HEK293 (cell line): ENCODE measurements at regions not wholly inside any gene's neighbourhood (a gene's known extent, or its start where the extent isn't known, plus 50 kb on each side); places are given as distances from the start of the nearest gene placed in this dataset.

ENCODE experiments used
- HOXA7 ChIP-seq: sonication (generic); formaldehyde crosslinking; IDR thresholded peaks from 2 replicates; pipeline ENCODE4 v1.8.1; 2022; ENCODE audit warnings: missing genetic modification reagents, borderline replicate concordance
- ZBTB7A ChIP-seq: fragments of 450-650 bp; formaldehyde crosslinking; IDR thresholded peaks from 2 replicates; pipeline ENCODE4 v1.5.1; 2016; ENCODE audit warnings: low read depth, missing biosample characterization, missing genetic modification characterization
- ZNF114 ChIP-seq: fragments of 450-650 bp; formaldehyde crosslinking; IDR thresholded peaks from 2 replicates; pipeline ENCODE4 v1.5.0; 2017; ENCODE audit warnings: missing biosample characterization, missing genetic modification characterization
- ZNF239 ChIP-seq: fragments of 450-650 bp; formaldehyde crosslinking; IDR thresholded peaks from 2 replicates; pipeline ENCODE4 v1.5.1; 2016; ENCODE audit warnings: missing biosample characterization, missing genetic modification characterization
- ZNF274 ChIP-seq, 2 experiments: fragments of 200-500 bp in 1 of 2; fragments of 450-650 bp in 1 of 2; sonication (Bioruptor generic) in 1 of 2; formaldehyde crosslinking in 1 of 2; IDR thresholded peaks; 2 replicates each; pipeline versions ENCODE4 v1.5.1 to v1.6.1; 2014 to 2016; ENCODE audit warnings: borderline replicate concordance in 1 of 2, inconsistent platforms in 1 of 2, low read length in 1 of 2, missing biosample characterization in 1 of 2, missing genetic modification characterization in 1 of 2
- ZNF433 ChIP-seq: fragments of 450-650 bp; formaldehyde crosslinking; IDR thresholded peaks from 2 replicates; pipeline ENCODE4 v1.5.1; 2016; ENCODE audit warnings: missing biosample characterization, missing genetic modification characterization, low read depth
- ZNF529 ChIP-seq: fragments of 450-650 bp; formaldehyde crosslinking; IDR thresholded peaks from 2 replicates; pipeline ENCODE4 v1.5.1; 2017; ENCODE audit warnings: missing genetic modification characterization, missing biosample characterization; ENCODE audit not compliant: insufficient replicate concordance
- ZNF777 ChIP-seq: fragments of 450-650 bp; formaldehyde crosslinking; IDR thresholded peaks from 2 replicates; pipeline ENCODE4 v1.5.1; 2017; ENCODE audit warnings: missing biosample characterization, missing genetic modification characterization, borderline replicate concordance
- ZNF785 ChIP-seq: fragments of 450-650 bp; formaldehyde crosslinking; IDR thresholded peaks from 2 replicates; pipeline ENCODE4 v1.5.1; 2016; ENCODE audit warnings: missing biosample characterization, missing genetic modification characterization
- TF ChIP-seq, protein P1 (sequence below): fragments of 450-650 bp; formaldehyde crosslinking; IDR thresholded peaks from 2 replicates; pipeline ENCODE4 v1.5.1; 2016; ENCODE audit warnings: missing biosample characterization, missing genetic modification characterization
- TF ChIP-seq, protein P2 (sequence below): fragments of 450-650 bp; formaldehyde crosslinking; IDR thresholded peaks from 2 replicates; pipeline ENCODE4 v1.5.1; 2016; ENCODE audit warnings: missing biosample characterization, missing genetic modification characterization
- TF ChIP-seq, protein P3 (sequence below): fragments of 450-650 bp; formaldehyde crosslinking; IDR thresholded peaks from 2 replicates; pipeline ENCODE4 v1.5.1; 2016; ENCODE audit warnings: missing biosample characterization, missing genetic modification characterization

DNA sequence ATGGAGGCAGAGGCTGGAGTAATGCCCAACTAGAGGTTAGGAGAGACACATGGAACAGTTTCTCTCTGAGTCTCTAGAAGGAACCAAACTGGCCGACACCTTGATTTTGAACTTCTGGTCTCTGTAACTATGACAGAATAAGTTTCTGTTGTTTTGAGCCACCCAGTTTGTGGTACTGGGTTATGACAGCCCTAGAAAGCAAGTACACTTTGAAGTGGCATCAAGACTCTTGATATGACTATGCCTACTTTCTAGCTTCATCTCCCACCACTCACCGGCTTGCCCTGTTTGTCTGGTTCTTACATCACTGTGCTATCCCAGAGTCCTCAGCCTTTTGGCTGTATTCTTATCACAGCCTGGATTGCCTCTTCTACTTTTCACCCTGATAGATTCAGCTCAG lies 230.3 kb upstream of the USP24 start:
- TF ChIP-seq, protein P1, sequence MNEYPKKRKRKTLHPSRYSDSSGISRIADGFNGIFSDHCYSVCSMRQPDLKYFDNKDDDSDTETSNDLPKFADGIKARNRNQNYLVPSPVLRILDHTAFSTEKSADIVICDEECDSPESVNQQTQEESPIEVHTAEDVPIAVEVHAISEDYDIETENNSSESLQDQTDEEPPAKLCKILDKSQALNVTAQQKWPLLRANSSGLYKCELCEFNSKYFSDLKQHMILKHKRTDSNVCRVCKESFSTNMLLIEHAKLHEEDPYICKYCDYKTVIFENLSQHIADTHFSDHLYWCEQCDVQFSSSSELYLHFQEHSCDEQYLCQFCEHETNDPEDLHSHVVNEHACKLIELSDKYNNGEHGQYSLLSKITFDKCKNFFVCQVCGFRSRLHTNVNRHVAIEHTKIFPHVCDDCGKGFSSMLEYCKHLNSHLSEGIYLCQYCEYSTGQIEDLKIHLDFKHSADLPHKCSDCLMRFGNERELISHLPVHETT (tag by site-specific recombination) = no peak
- TF ChIP-seq ZNF433 (no peak), ZNF239 (tag by site-specific recombination) (no peak), ZNF529 (no peak), ZNF777 (no peak), HOXA7 (no peak), ZNF114 (tag by site-specific recombination) (no peak), ZBTB7A (no peak), ZNF274 (IDR thresholded peaks at IDR 0.05; ENCODE audit: low read length) (no peak), ZNF274 (tag by site-specific recombination; IDR thresholded peaks at IDR 0.05; ENCODE audit: borderline replicate concordance) (no peak), ZNF785 (tag by site-specific recombination) (no peak)
- TF ChIP-seq, protein P2, sequence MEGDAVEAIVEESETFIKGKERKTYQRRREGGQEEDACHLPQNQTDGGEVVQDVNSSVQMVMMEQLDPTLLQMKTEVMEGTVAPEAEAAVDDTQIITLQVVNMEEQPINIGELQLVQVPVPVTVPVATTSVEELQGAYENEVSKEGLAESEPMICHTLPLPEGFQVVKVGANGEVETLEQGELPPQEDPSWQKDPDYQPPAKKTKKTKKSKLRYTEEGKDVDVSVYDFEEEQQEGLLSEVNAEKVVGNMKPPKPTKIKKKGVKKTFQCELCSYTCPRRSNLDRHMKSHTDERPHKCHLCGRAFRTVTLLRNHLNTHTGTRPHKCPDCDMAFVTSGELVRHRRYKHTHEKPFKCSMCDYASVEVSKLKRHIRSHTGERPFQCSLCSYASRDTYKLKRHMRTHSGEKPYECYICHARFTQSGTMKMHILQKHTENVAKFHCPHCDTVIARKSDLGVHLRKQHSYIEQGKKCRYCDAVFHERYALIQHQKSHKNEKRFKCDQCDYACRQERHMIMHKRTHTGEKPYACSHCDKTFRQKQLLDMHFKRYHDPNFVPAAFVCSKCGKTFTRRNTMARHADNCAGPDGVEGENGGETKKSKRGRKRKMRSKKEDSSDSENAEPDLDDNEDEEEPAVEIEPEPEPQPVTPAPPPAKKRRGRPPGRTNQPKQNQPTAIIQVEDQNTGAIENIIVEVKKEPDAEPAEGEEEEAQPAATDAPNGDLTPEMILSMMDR = no peak
- TF ChIP-seq, protein P3, sequence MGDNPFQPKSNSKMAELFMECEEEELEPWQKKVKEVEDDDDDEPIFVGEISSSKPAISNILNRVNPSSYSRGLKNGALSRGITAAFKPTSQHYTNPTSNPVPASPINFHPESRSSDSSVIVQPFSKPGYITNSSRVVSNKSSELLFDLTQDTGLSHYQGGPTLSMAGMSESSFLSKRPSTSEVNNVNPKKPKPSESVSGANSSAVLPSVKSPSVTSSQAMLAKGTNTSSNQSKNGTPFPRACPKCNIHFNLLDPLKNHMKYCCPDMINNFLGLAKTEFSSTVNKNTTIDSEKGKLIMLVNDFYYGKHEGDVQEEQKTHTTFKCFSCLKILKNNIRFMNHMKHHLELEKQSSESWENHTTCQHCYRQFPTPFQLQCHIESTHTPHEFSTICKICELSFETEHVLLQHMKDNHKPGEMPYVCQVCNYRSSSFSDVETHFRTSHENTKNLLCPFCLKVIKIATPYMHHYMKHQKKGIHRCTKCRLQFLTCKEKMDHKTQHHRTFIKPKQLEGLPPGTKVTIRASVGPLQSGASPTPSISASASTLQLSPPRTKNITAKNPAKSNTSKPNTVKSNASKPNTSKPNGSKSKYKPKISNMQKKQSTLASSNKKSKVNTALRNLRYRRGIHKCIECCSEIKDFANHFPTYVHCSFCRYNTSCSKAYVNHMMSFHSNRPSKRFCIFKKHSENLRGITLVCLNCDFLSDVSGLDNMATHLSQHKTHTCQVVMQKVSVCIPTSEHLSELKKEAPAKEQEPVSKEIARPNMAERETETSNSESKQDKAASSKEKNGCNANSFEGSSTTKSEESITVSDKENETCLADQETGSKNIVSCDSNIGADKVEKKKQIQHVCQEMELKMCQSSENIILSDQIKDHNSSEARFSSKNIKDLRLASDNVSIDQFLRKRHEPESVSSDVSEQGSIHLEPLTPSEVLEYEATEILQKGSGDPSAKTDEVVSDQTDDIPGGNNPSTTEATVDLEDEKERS (tag by site-specific recombination) = no peak
